ENCODE measurements at regions not wholly inside any gene's neighbourhood (a gene's known extent, or its start where the extent isn't known, plus 50 kb on each side); places are given as distances from the start of the nearest gene placed in this dataset.

- TF ChIP-seq CTCF (IDR thresholded peaks at IDR 0.05; ENCODE audit: low read depth, low read length) (no peak), EZH2phosphoT487 (IDR thresholded peaks at IDR 0.05; ENCODE audit: low read depth) (no peak)
Measured at GRCh38 chr7:25597946-25598345, 369.7 kb upstream of the NPVF start.

All from OCI-LY3 (cell line).